Adrenal gland (tissue), 5 donors: ENCODE measurements at regions not wholly inside any gene's neighbourhood (a gene's known extent, or its start where the extent isn't known, plus 50 kb on each side); places are given as distances from the start of the nearest gene placed in this dataset.

Source experiments
- POLR2A ChIP-seq, 2 donors: fragments of 450-650 bp; IDR thresholded peaks; one replicate each; pipeline ENCODE4 v1.6.1; 2017; ENCODE audit warnings: antibody characterized with exemption in 2 of 2, mild to moderate bottlenecking in 2 of 2, moderate library complexity in 1 of 2
- TF ChIP-seq, protein P1 (sequence below), 6 experiments: fragments of 450-650 bp in 4 of 6; fragments of 200-600 bp in 2 of 6; sonication (generic) in 1 of 6; IDR thresholded peaks; 1 replicate in 5 of 6; 2 replicates in 1 of 6; pipeline versions ENCODE4 v1.5.1 to v1.8.0; 2016 to 2021; ENCODE audit warnings: antibody characterized with exemption in 6 of 6, mild to moderate bottlenecking in 2 of 6, moderate library complexity in 1 of 6
- donor health status: DM: no; HTN: no; CAD: no.

DNA sequence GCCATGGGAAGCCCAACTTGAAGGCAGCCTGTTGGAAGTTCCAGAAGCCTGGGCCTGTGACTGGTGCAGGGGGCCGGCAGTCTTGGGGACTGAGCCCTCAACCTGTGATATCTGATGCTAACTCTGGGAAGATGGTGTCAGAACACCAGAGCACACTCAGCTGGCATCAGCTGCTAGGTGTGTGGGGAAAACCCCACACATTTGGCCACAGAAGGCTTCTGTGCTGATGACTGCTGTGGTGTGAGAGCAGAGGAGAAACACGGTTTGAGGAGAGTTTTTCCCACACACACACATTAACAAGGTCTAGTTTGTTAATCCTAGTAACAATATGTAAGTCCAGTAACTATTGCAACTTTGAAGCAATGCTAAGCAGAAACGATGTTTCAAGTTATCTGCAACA is 78.0 kb downstream of the PSMB1 start:
- TF ChIP-seq, protein P1, sequence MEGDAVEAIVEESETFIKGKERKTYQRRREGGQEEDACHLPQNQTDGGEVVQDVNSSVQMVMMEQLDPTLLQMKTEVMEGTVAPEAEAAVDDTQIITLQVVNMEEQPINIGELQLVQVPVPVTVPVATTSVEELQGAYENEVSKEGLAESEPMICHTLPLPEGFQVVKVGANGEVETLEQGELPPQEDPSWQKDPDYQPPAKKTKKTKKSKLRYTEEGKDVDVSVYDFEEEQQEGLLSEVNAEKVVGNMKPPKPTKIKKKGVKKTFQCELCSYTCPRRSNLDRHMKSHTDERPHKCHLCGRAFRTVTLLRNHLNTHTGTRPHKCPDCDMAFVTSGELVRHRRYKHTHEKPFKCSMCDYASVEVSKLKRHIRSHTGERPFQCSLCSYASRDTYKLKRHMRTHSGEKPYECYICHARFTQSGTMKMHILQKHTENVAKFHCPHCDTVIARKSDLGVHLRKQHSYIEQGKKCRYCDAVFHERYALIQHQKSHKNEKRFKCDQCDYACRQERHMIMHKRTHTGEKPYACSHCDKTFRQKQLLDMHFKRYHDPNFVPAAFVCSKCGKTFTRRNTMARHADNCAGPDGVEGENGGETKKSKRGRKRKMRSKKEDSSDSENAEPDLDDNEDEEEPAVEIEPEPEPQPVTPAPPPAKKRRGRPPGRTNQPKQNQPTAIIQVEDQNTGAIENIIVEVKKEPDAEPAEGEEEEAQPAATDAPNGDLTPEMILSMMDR (IDR thresholded peaks at IDR 0.05) = no peak
- no peak for TF ChIP-seq POLR2A (IDR thresholded peaks at IDR 0.05)
